HCT116 (cell line): ENCODE measurements at regions not wholly inside any gene's neighbourhood (a gene's known extent, or its start where the extent isn't known, plus 50 kb on each side); places are given as distances from the start of the nearest gene placed in this dataset.

ENCODE experiments used
- ATAC-seq: fragments of 200-7000 bp; cut with Tn5 transposase; 2 replicates; pipeline ENCODE4 v1.9.1; 2020; ENCODE audit warnings: mild to moderate bottlenecking, moderate library complexity
- BruUV-seq: library from RNA; stranded (reverse); fragments of 400-500 nt; replicated peaks from 2 replicates; lab custom pipeline; 2021; lab: Mats Ljungman, UMichigan
- CTCF ChIA-PET: fragments of 300-600 bp; sonication (Branson Sonifier 250); formaldehyde crosslinking; loops from one replicate; lab custom pipeline; 2021; ENCODE audit warnings: antibody characterized with exemption; lab: Charles Lee
- POLR2A ChIA-PET: fragments of 300-600, 350-600 bp; sonication (Branson Sonifier 250); formaldehyde crosslinking; loops from one replicate; lab custom pipeline; 2021; ENCODE audit warnings: antibody characterized with exemption; lab: Charles Lee
- RAD21 ChIA-PET, 2 experiments: fragments of 300-600 bp; sonication (Branson Sonifier 250); formaldehyde crosslinking; loops; one replicate each; lab custom pipeline; 2023; ENCODE audit warnings: low total read pairs in 2 of 2; ENCODE audit not compliant: uncharacterized antibody in 2 of 2, unreplicated experiment in 2 of 2, low non-redundant PET in 1 of 2; lab: Charles Lee
- DNase-seq: peaks from one replicate; pipeline ENCODE4 v3.0.0-alpha.2; 2010; ENCODE audit warnings: low read depth, low spot score
- H2AFZ ChIP-seq: fragments of 200-600 bp; shearing (Covaris generic), sonication (generic); 2 replicates; pipeline ENCODE4 v1.6.1; 2017; ENCODE audit warnings: low read depth, mixed run types, mixed read lengths, antibody characterized with exemption, low read length; ENCODE audit not compliant: poor library complexity, severe bottlenecking
- H3K27ac ChIP-seq: 2 replicates; pipeline ENCODE4 v1.5.1; 2012; ENCODE audit warnings: low read depth, low read length
- H3K27me3 ChIP-seq: fragments of 200-600 bp; sonication (generic); 2 replicates; pipeline ENCODE4 v1.6.1; 2016; ENCODE audit warnings: mixed run types, low read length, mixed read lengths; ENCODE audit not compliant: insufficient read depth
- H3K36me3 ChIP-seq, 2 experiments: fragments of 200-500 bp in 1 of 2; fragments of 200-600 bp in 1 of 2; sonication (Bioruptor generic) in 1 of 2; sonication (generic) in 1 of 2; 2 replicates each; pipeline versions ENCODE4 v1.5.1 to v1.6.1; 2014 to 2016; ENCODE audit warnings: low read length in 2 of 2, inconsistent platforms in 1 of 2, mixed read lengths in 1 of 2, mixed run types in 1 of 2; ENCODE audit not compliant: insufficient read depth in 2 of 2, control insufficient read depth in 1 of 2
- H3K4me1 ChIP-seq, 2 experiments: fragments of 200-600 bp in 1 of 2; sonication (generic) in 1 of 2; 2 replicates each; pipeline versions ENCODE4 v1.5.1 to v1.6.1; 2012 to 2017; ENCODE audit warnings: low read length in 2 of 2, inconsistent platforms in 1 of 2, mild to moderate bottlenecking in 1 of 2, mixed read lengths in 1 of 2, mixed run types in 1 of 2, moderate library complexity in 1 of 2; ENCODE audit not compliant: insufficient read depth in 2 of 2, control insufficient read depth in 1 of 2
- H3K4me2 ChIP-seq: fragments of 200-600 bp; sonication (generic); 2 replicates; pipeline ENCODE4 v1.6.1; 2017; ENCODE audit warnings: mixed run types, low read length, mixed read lengths
- H3K4me3 ChIP-seq, 2 experiments: fragments of 200-600 bp in 1 of 2; sonication (generic) in 1 of 2; replicated peaks in 1 of 2; 2 replicates each; pipeline ENCODE4 v1.5.1; 2011 to 2016; ENCODE audit warnings: low read length in 2 of 2, control low read depth in 1 of 2, low read depth in 1 of 2, mild to moderate bottlenecking in 1 of 2, mixed read lengths in 1 of 2, mixed run types in 1 of 2
- H3K79me2 ChIP-seq: fragments of 200-600 bp; sonication (generic); 2 replicates; pipeline ENCODE4 v1.6.1; 2017; ENCODE audit warnings: mild to moderate bottlenecking, mixed run types, low read length, moderate library complexity, mixed read lengths; ENCODE audit not compliant: insufficient read depth
- H3K9ac ChIP-seq: fragments of 200-600 bp; sonication (generic); 2 replicates; pipeline ENCODE4 v1.6.1; 2016; ENCODE audit warnings: low read length, mixed read lengths
- H3K9me2 ChIP-seq: fragments of 200-600 bp; sonication (generic), shearing (Covaris generic); 2 replicates; pipeline ENCODE4 v1.6.1; 2017; ENCODE audit warnings: mixed run types, mild to moderate bottlenecking, moderate library complexity; ENCODE audit not compliant: insufficient read depth
- H3K9me3 ChIP-seq, 2 experiments: fragments of 200-500 bp in 1 of 2; fragments of 200-600 bp in 1 of 2; sonication (Bioruptor generic) in 1 of 2; sonication (generic) in 1 of 2; 2 replicates each; pipeline ENCODE4 v1.6.1; 2014 to 2017; ENCODE audit warnings: low read length in 2 of 2, mixed read lengths in 2 of 2, inconsistent platforms in 1 of 2, low read depth in 1 of 2, mild to moderate bottlenecking in 1 of 2, mixed run types in 1 of 2, moderate library complexity in 1 of 2; ENCODE audit not compliant: control insufficient read depth in 1 of 2, insufficient read depth in 1 of 2
- H4K20me1 ChIP-seq: fragments of 200-600 bp; sonication (generic), shearing (Covaris generic); 2 replicates; pipeline ENCODE4 v1.6.1; 2017; ENCODE audit warnings: mixed run types, mild to moderate bottlenecking, moderate library complexity; ENCODE audit not compliant: insufficient read depth
- SRF ChIP-seq: IDR thresholded peaks from 2 replicates; pipeline ENCODE4 v1.6.1; 2012; ENCODE audit warnings: low read depth
- ZNF274 ChIP-seq: fragments of 200-500 bp; sonication (Bioruptor generic); IDR thresholded peaks from 2 replicates; pipeline ENCODE4 v1.6.1; 2014; ENCODE audit warnings: mild to moderate bottlenecking, low read depth, low read length, inconsistent platforms
- intact Hi-C: fragments of 100-400 bp; cut with micrococcal nuclease; formaldehyde crosslinking; loops from 2 replicates; pipeline ENCODE4 v1.10.0; 2022

GRCh38 chr16:85248857-85249256 lies 136.6 kb upstream of the CIBAR2 start:
- no peaks in the 10 kb centered on the region; the same call in 1 of the 2 replicates for H4K20me1 ChIP-seq
- ChIA-PET POLR2A (no interaction called here), RAD21 (no interaction called here)

GRCh38 chr16:85249418-85250146 lies 137.3 kb upstream of the CIBAR2 start:
- H3K4me3 ChIP-seq = no peak overlapping the region
- H3K36me3 ChIP-seq = no peaks in the 10 kb centered on the region
- no peaks in the 10 kb centered on the region for H3K9me2 ChIP-seq
- ATAC-seq = no peak
- TF ChIP-seq ZNF274 = no peak
- RAD21 ChIA-PET = no interaction called here
- no peaks in the 10 kb centered on the region for H3K27me3 ChIP-seq
- no peaks in the 10 kb centered on the region; the same call in 1 of the 2 replicates for H4K20me1 ChIP-seq
- no peak overlapping the region for H3K27ac ChIP-seq
- POLR2A ChIA-PET = no interaction called here
- CTCF ChIA-PET = interaction anchor here (2.1 kb wide), 1 partner anchor 10 kb away, joined by 7 read pairs; no protein-coding TSS in a partner anchor
- no peak overlapping the region for H2AFZ ChIP-seq
- peaks cover 14 to 32% of the 10 kb centered on the region in 2 experiments for H3K4me1 ChIP-seq
- no peaks in the 10 kb centered on the region for H3K9me3 ChIP-seq
- DNase-seq = no peak
- BruUV-seq = no TSS peak
- H3K4me2 ChIP-seq = no peak overlapping the region
- no peaks in the 10 kb centered on the region; the same call in 1 of the 2 replicates for H3K79me2 ChIP-seq
- no peak overlapping the region for H3K9ac ChIP-seq
- intact Hi-C loops = loop anchor here (5.0 kb wide), 1 partner anchor 132 kb away; no protein-coding TSS in a partner anchor

More at GRCh38 chr16:85248857-85249256, 136.6 kb upstream of the CIBAR2 start:
- no peak for ATAC-seq
- no peak for TF ChIP-seq SRF
- no peak overlapping the region for H3K4me3 ChIP-seq
- H2AFZ ChIP-seq = no peak overlapping the region
- H3K9me3 ChIP-seq = no peaks in the 10 kb centered on the region
- no TSS peak for BruUV-seq
- no peak overlapping the region for H3K9ac ChIP-seq
- no peaks in the 10 kb centered on the region for H3K27me3 ChIP-seq
- DNase-seq = no peak
- no peaks in the 10 kb centered on the region for H3K9me2 ChIP-seq
- no peak overlapping the region for H3K4me2 ChIP-seq
- H3K36me3 ChIP-seq = no peaks in the 10 kb centered on the region
- intact Hi-C loops = loop anchor here (5.0 kb wide), 1 partner anchor 132 kb away; no protein-coding TSS in a partner anchor
- CTCF ChIA-PET = interaction anchor here (1.0 to 2.1 kb wide), 2 partner anchors 10 to 134 kb away, joined by 4 to 7 read pairs; no protein-coding TSS in a partner anchor
- H3K79me2 ChIP-seq = no peaks in the 10 kb centered on the region; the same call in 1 of the 2 replicates
- no peak overlapping the region for H3K27ac ChIP-seq
- H3K4me1 ChIP-seq = peaks cover 14 to 32% of the 10 kb centered on the region in 2 experiments
